Spleen (tissue), 7 donors: ENCODE measurements at regions not wholly inside any gene's neighbourhood (a gene's known extent, or its start where the extent isn't known, plus 50 kb on each side); places are given as distances from the start of the nearest gene placed in this dataset.

Experiments
- CTCF ChIP-seq, 11 experiments: fragments of 200-600 bp in 7 of 11; fragments of 450-650 bp in 4 of 11; sonication (generic) in 4 of 11; IDR thresholded peaks in 8 of 11; conservative IDR thresholded peaks in 3 of 11; 1 replicate in 7 of 11; 2 replicates in 4 of 11; pipeline versions ENCODE4 v1.4.0 to v1.8.0; 2016 to 2021; ENCODE audit warnings: antibody characterized with exemption in 11 of 11, inconsistent platforms in 4 of 11, mild to moderate bottlenecking in 1 of 11
- POLR2A ChIP-seq, 3 donors: fragments of 450-650 bp; IDR thresholded peaks; one replicate each; pipeline ENCODE4 v1.5.1; 2017; ENCODE audit warnings: antibody characterized with exemption in 3 of 3, mild to moderate bottlenecking in 1 of 3
- POLR2AphosphoS5 ChIP-seq, 3 donors: sonication (generic); formaldehyde crosslinking; IDR thresholded peaks; one replicate each; pipeline ENCODE4 v1.5.1; 2017; ENCODE audit warnings: antibody characterized with exemption in 3 of 3
- donor health status: DM: no; HTN: no; CAD: no; lungs with moderate emphysema.
- donor health status: DM: no; HTN: no; CAD: no.
- donor health status: DM: no; HTN: no; CAD: no.

- TF ChIP-seq CTCF (IDR thresholded peaks at IDR 0.05 in 8 of 11, conservative IDR thresholded peaks at IDR 0.05 in 3 of 11): no peak
- TF ChIP-seq POLR2AphosphoS5 (IDR thresholded peaks at IDR 0.05): peak in 1 of 3 donors; percentile 71
- TF ChIP-seq POLR2A (IDR thresholded peaks at IDR 0.05): no peak
Observed at GRCh38 chr4:26197018-26197779, 123.6 kb upstream of the RBPJ start.
